Activated CD4-positive, alpha-beta T cell treated with anti-CD3 and anti-CD28 coated beads, Interleukin-2, amount 10 ng/mL, durations not matched to agents 7 days and 5 days (primary cell): ENCODE measurements at regions not wholly inside any gene's neighbourhood (a gene's known extent, or its start where the extent isn't known, plus 50 kb on each side); places are given as distances from the start of the nearest gene placed in this dataset.
"Not testable (repeated sequence)": the region's sequence is repeated elsewhere in the genome, so short reads cannot be mapped to it uniquely, and the experiment has no call there.

ENCODE experiments used
- CTCF ChIA-PET: fragments of 350-600 bp; sonication (Branson Sonifier 250); formaldehyde crosslinking; loops from one replicate; lab custom pipeline; 2021; ENCODE audit warnings: antibody characterized with exemption; lab: Charles Lee
- POLR2A ChIA-PET: fragments of 350-600 bp; sonication (Branson Sonifier 250); formaldehyde crosslinking; loops from one replicate; lab custom pipeline; 2021; ENCODE audit warnings: antibody characterized with exemption; lab: Charles Lee
- DNase-seq: peaks from one replicate; pipeline ENCODE4 v3.0.0-alpha.2; 2020
- H3K27ac Mint-ChIP-seq: one replicate; pipeline ENCODE4 v1.8.0; 2021; ENCODE audit warnings: mild to moderate bottlenecking, moderate library complexity, mixed read lengths
- H3K27me3 Mint-ChIP-seq: one replicate; pipeline ENCODE4 v1.8.0; 2021; ENCODE audit warnings: mixed read lengths
- H3K36me3 Mint-ChIP-seq: one replicate; pipeline ENCODE4 v1.8.0; 2021; ENCODE audit warnings: low read depth, mixed read lengths
- H3K4me1 Mint-ChIP-seq: one replicate; pipeline ENCODE4 v1.8.0; 2021; ENCODE audit warnings: mixed read lengths
- H3K4me3 Mint-ChIP-seq: one replicate; pipeline ENCODE4 v1.8.0; 2021; ENCODE audit warnings: mild to moderate bottlenecking, moderate library complexity, mixed read lengths
- H3K9me3 Mint-ChIP-seq: one replicate; pipeline ENCODE4 v1.8.0; 2021; ENCODE audit warnings: mixed read lengths

GRCh38 chr7:156522801-156523200, 117.8 kb upstream of the RNF32 start:
- no peak overlapping the region for H3K27ac Mint-ChIP-seq
- no peaks in the 10 kb centered on the region for H3K9me3 Mint-ChIP-seq
- peaks cover 12% of the 10 kb centered on the region for H3K27me3 Mint-ChIP-seq
- ChIA-PET POLR2A (no interaction called here), CTCF (no interaction called here)
- H3K4me1 Mint-ChIP-seq = no peaks in the 10 kb centered on the region
- no peaks in the 10 kb centered on the region for H3K36me3 Mint-ChIP-seq
- H3K4me3 Mint-ChIP-seq = no peak overlapping the region
- no peak for DNase-seq

- Mint-ChIP-seq H3K36me3 (no peaks in the 10 kb centered on the region), H3K27ac (no peak overlapping the region)
Measured at GRCh38 chr7:156519070-156519469, 121.5 kb upstream of the RNF32 start.

GRCh38 chr7:156518466-156518865, 122.1 kb upstream of the RNF32 start:
- no peaks in the 10 kb centered on the region for H3K9me3 Mint-ChIP-seq
- CTCF ChIA-PET = interaction anchor here (0.6 kb wide), 1 partner anchor 90 kb away, joined by 3 read pairs; no protein-coding TSS in a partner anchor
- H3K27ac Mint-ChIP-seq = no peak overlapping the region
- H3K4me1 Mint-ChIP-seq = no peaks in the 10 kb centered on the region
- POLR2A ChIA-PET = no interaction called here
- H3K36me3 Mint-ChIP-seq = no peaks in the 10 kb centered on the region
- no peak for DNase-seq
- H3K27me3 Mint-ChIP-seq = peaks cover 1% of the 10 kb centered on the region
- H3K4me3 Mint-ChIP-seq = no peak overlapping the region

More at GRCh38 chr7:156519070-156519469, 121.5 kb upstream of the RNF32 start:
- Mint-ChIP-seq H3K4me1 (no peaks in the 10 kb centered on the region), H3K4me3 (no peak overlapping the region), H3K9me3 (no peaks in the 10 kb centered on the region), H3K27me3 (peaks cover 1% of the 10 kb centered on the region)
- ChIA-PET POLR2A (no interaction called here), CTCF (no interaction called here)
- no peak for DNase-seq

GRCh38 chr7:156517858-156518257, 122.7 kb upstream of the RNF32 start:
- H3K9me3 Mint-ChIP-seq, H3K36me3 Mint-ChIP-seq, DNase-seq, H3K4me1 Mint-ChIP-seq, H3K27ac Mint-ChIP-seq, H3K4me3 Mint-ChIP-seq, H3K27me3 Mint-ChIP-seq, POLR2A ChIA-PET: not testable (repeated sequence)
- CTCF ChIA-PET = interaction anchor here (0.6 kb wide), 1 partner anchor 89 kb away, joined by 3 read pairs; no protein-coding TSS in a partner anchor

GRCh38 chr7:156516791-156517378, 123.7 kb upstream of the RNF32 start:
- no peak overlapping the region for H3K27ac Mint-ChIP-seq
- no peaks in the 10 kb centered on the region for H3K36me3 Mint-ChIP-seq
- H3K4me3 Mint-ChIP-seq = no peak overlapping the region
- peaks cover 1% of the 10 kb centered on the region for H3K27me3 Mint-ChIP-seq
- DNase-seq = no peak
- CTCF ChIA-PET = no interaction called here
- no peaks in the 10 kb centered on the region for H3K4me1 Mint-ChIP-seq
- POLR2A ChIA-PET = no interaction called here
- no peaks in the 10 kb centered on the region for H3K9me3 Mint-ChIP-seq

GRCh38 chr7:156515911-156516790, 124.4 kb upstream of the RNF32 start:
- DNase-seq = no peak
- Mint-ChIP-seq H3K4me1 (no peaks in the 10 kb centered on the region), H3K9me3 (peaks cover 2% of the 10 kb centered on the region), H3K27me3 (peaks cover 1% of the 10 kb centered on the region), H3K36me3 (no peaks in the 10 kb centered on the region), H3K27ac (no peak overlapping the region), H3K4me3 (no peak overlapping the region)
- ChIA-PET POLR2A (no interaction called here), CTCF (no interaction called here)

- Mint-ChIP-seq H3K36me3 (no peaks in the 10 kb centered on the region), H3K27me3 (peaks cover 2% of the 10 kb centered on the region), H3K4me1 (no peaks in the 10 kb centered on the region), H3K4me3 (no peak overlapping the region), H3K9me3 (peaks cover 4% of the 10 kb centered on the region), H3K27ac (no peak overlapping the region)
- ChIA-PET CTCF (no interaction called here), POLR2A (no interaction called here)
- no peak for DNase-seq
Measured at GRCh38 chr7:156514851-156515250, 125.7 kb upstream of the RNF32 start.

GRCh38 chr7:156511426-156511825, 129.1 kb upstream of the RNF32 start:
- no peaks in the 10 kb centered on the region for H3K36me3 Mint-ChIP-seq
- H3K27ac Mint-ChIP-seq = no peak overlapping the region
- CTCF ChIA-PET = interaction anchor here (0.6 kb wide), 1 partner anchor 978 kb away, joined by 4 read pairs; no protein-coding TSS in a partner anchor
- peaks cover 2% of the 10 kb centered on the region for H3K27me3 Mint-ChIP-seq
- POLR2A ChIA-PET = no interaction called here
- peaks cover 6% of the 10 kb centered on the region for H3K9me3 Mint-ChIP-seq
- no peaks in the 10 kb centered on the region for H3K4me1 Mint-ChIP-seq
- H3K4me3 Mint-ChIP-seq = no peak overlapping the region
- no peak for DNase-seq

- no peak overlapping the region for H3K4me3 Mint-ChIP-seq
- no peak for DNase-seq
- no peak overlapping the region for H3K27ac Mint-ChIP-seq
- no peaks in the 10 kb centered on the region for H3K36me3 Mint-ChIP-seq
- ChIA-PET POLR2A (no interaction called here), CTCF (no interaction called here)
- no peaks in the 10 kb centered on the region for H3K4me1 Mint-ChIP-seq
- H3K9me3 Mint-ChIP-seq = peaks cover 6% of the 10 kb centered on the region
- H3K27me3 Mint-ChIP-seq = peaks cover 2% of the 10 kb centered on the region
Measured at GRCh38 chr7:156510966-156511365, 129.6 kb upstream of the RNF32 start.

GRCh38 chr7:156509216-156509615, 131.4 kb upstream of the RNF32 start:
- Mint-ChIP-seq H3K4me3 (no peak overlapping the region), H3K27ac (no peak overlapping the region), H3K36me3 (no peaks in the 10 kb centered on the region), H3K27me3 (peaks cover 2% of the 10 kb centered on the region), H3K4me1 (no peaks in the 10 kb centered on the region), H3K9me3 (peaks cover 6% of the 10 kb centered on the region)
- POLR2A ChIA-PET = no interaction called here
- CTCF ChIA-PET = interaction anchor here (1.0 kb wide), 1 partner anchor 1123 kb away, joined by 3 read pairs; no protein-coding TSS in a partner anchor
- DNase-seq = no peak

- ChIA-PET CTCF (no interaction called here), POLR2A (no interaction called here)
- Mint-ChIP-seq H3K27me3 (no peaks in the 10 kb centered on the region), H3K4me1 (no peaks in the 10 kb centered on the region), H3K27ac (no peak overlapping the region), H3K4me3 (no peak overlapping the region), H3K9me3 (peaks cover 3% of the 10 kb centered on the region), H3K36me3 (no peaks in the 10 kb centered on the region)
- DNase-seq = no peak
Measured at GRCh38 chr7:156505876-156506275, 134.7 kb upstream of the RNF32 start.

- H3K27me3 Mint-ChIP-seq = no peaks in the 10 kb centered on the region
- no peaks in the 10 kb centered on the region for H3K36me3 Mint-ChIP-seq
- H3K27ac Mint-ChIP-seq = no peak overlapping the region
- peaks cover 3% of the 10 kb centered on the region for H3K9me3 Mint-ChIP-seq
- no peaks in the 10 kb centered on the region for H3K4me1 Mint-ChIP-seq
- no peak overlapping the region for H3K4me3 Mint-ChIP-seq
- DNase-seq = no peak
- CTCF ChIA-PET = no interaction called here
- POLR2A ChIA-PET = no interaction called here
Measured at GRCh38 chr7:156504687-156505545, 135.7 kb upstream of the RNF32 start.

GRCh38 chr7:156504006-156504405, 136.6 kb upstream of the RNF32 start:
- Mint-ChIP-seq H3K9me3 (peaks cover 3% of the 10 kb centered on the region), H3K36me3 (no peaks in the 10 kb centered on the region), H3K27me3 (no peaks in the 10 kb centered on the region), H3K27ac (no peak overlapping the region), H3K4me3 (no peak overlapping the region), H3K4me1 (no peaks in the 10 kb centered on the region)
- DNase-seq = no peak
- ChIA-PET POLR2A (no interaction called here), CTCF (no interaction called here)
